CD4-positive, alpha-beta T cell (primary cell): ENCODE measurements at regions not wholly inside any gene's neighbourhood (a gene's known extent, or its start where the extent isn't known, plus 50 kb on each side); places are given as distances from the start of the nearest gene placed in this dataset.

Experiments
- ATAC-seq: fragments of 200-7000 bp; cut with Tn5 transposase; one replicate; pipeline ENCODE4 v1.10.0; 2022; ENCODE audit warnings: mild to moderate bottlenecking; ENCODE audit not compliant: poor library complexity
- CTCF ChIA-PET: fragments of 350-600 bp; sonication (Branson Sonifier 250); formaldehyde crosslinking; loops from one replicate; lab custom pipeline; 2021; ENCODE audit warnings: antibody characterized with exemption, inconsistent platforms; lab: Charles Lee
- POLR2A ChIA-PET: fragments of 350-600 bp; sonication (Branson Sonifier 250); formaldehyde crosslinking; loops from one replicate; lab custom pipeline; 2021; ENCODE audit warnings: antibody characterized with exemption, inconsistent platforms; lab: Charles Lee
- DNase-seq, 14 experiments: peaks; one replicate each; pipeline ENCODE4 v3.0.0-alpha.2; 2013 to 2020; ENCODE audit warnings: mixed read lengths in 2 of 14
- H3K27ac ChIP-seq, 2 donors: one replicate each; pipeline versions ENCODE4 v1.5.1 to v1.7.0; 2013; ENCODE audit warnings: low read length in 2 of 2, low read depth in 1 of 2, mild to moderate bottlenecking in 1 of 2
- H3K27me3 ChIP-seq, 2 experiments: 1 replicate in 1 of 2; 2 replicates in 1 of 2; pipeline versions ENCODE4 v1.6.1 to v1.7.0; 2013; ENCODE audit warnings: low read length in 2 of 2, control low read depth in 1 of 2, mild to moderate bottlenecking in 1 of 2, moderate library complexity in 1 of 2; ENCODE audit not compliant: insufficient read depth in 2 of 2, control insufficient read depth in 1 of 2
- H3K36me3 ChIP-seq: one replicate; pipeline ENCODE4 v1.6.1; 2013; ENCODE audit warnings: low read length, control low read depth; ENCODE audit not compliant: insufficient read depth
- H3K4me1 ChIP-seq: one replicate; pipeline ENCODE4 v1.6.1; 2013; ENCODE audit warnings: low read length, control low read depth; ENCODE audit not compliant: insufficient read depth
- H3K4me3 ChIP-seq: one replicate; pipeline ENCODE4 v1.5.1; 2013; ENCODE audit warnings: mild to moderate bottlenecking, low read length, moderate library complexity
- H3K9me3 ChIP-seq, 2 experiments: 1 replicate in 1 of 2; 2 replicates in 1 of 2; pipeline versions ENCODE4 v1.6.1 to v1.7.0; 2013; ENCODE audit warnings: low read length in 2 of 2, mild to moderate bottlenecking in 2 of 2, control low read depth in 1 of 2, moderate library complexity in 1 of 2; ENCODE audit not compliant: control insufficient read depth in 1 of 2, insufficient read depth in 1 of 2
- H3K27ac Mint-ChIP-seq: one replicate; pipeline ENCODE4 v1.8.0; 2020; ENCODE audit warnings: mixed read lengths
- H3K27me3 Mint-ChIP-seq: one replicate; pipeline ENCODE4 v1.8.0; 2021; ENCODE audit warnings: mixed read lengths
- H3K36me3 Mint-ChIP-seq: one replicate; pipeline ENCODE4 v1.8.0; 2021; ENCODE audit warnings: low read depth, mixed read lengths
- H3K4me1 Mint-ChIP-seq: one replicate; pipeline ENCODE4 v1.8.0; 2021; ENCODE audit warnings: low read depth, mixed read lengths
- H3K4me3 Mint-ChIP-seq: one replicate; pipeline ENCODE4 v1.8.0; 2020; ENCODE audit warnings: mild to moderate bottlenecking, mixed read lengths
- H3K9me3 Mint-ChIP-seq: one replicate; pipeline ENCODE4 v1.8.0; 2020; ENCODE audit warnings: mixed read lengths
- CTCF ChIP-seq: fragments of 200-600 bp; IDR thresholded peaks from one replicate; pipeline ENCODE4 v1.8.0; 2022; ENCODE audit warnings: antibody characterized with exemption, mild to moderate bottlenecking
- intact Hi-C, 2 experiments: fragments of 100-400 bp; cut with DNase I in 1 of 2; cut with micrococcal nuclease in 1 of 2; formaldehyde crosslinking; loops; one replicate each; pipeline versions ENCODE4 v1.15.1 to v1.9.0; 2023 to 2025; cut with DNase I, micrococcal nuclease

DNA sequence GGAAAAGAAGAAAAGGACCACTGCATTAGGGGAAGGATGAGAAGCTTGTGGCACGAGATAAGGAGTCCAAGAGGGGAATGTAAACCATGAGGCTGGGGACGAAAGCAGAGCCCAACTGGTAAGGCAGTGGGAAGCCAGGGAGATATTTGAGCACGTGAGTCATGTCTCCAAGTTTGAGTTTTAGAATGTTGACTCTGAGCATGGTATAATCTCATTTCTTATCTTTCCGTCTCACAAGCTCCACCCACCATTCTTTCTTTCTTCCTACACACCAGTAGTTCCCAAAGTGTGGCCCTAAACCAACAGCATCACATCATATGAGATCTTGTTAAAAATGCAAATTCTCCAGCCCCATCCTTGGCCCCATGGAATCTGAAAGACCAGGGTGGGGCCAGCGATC lies 145.3 kb downstream of the PLPP3 start:
- POLR2A ChIA-PET = no interaction called here

DNA sequence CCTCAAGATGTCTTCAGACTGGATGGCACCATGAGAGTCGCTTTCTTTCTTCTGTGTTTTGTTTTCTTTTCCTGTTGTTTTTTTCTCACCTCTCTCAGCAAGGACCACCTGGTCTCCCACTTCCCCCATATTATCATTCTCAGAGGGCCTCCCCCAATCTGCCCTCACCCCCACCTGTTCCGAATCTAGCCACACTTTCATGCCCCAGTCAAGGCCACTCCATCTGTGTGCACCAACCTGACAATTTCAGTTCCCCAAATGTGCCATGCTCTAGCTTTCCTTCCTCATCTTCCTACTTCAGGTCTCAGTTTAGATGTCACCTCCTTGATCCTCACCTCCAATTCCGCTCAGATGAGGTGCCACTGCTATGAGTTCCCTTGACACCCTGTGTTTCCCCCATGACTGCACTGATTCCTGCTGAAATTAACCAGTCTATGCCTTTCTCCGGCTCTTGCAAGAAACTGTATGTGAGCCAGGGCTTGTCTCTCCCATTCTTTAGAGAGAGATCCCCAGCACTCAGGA lies 146.2 kb downstream of the PLPP3 start:
- H3K9me3 ChIP-seq = peaks cover 0 to 4% of the 10 kb centered on the region in 2 experiments
- peaks cover 0 to 3% of the 10 kb centered on the region in 2 experiments for H3K27me3 ChIP-seq
- Mint-ChIP-seq H3K4me3 (no peak overlapping the region), H3K36me3 (no peaks in the 10 kb centered on the region), H3K9me3 (no peaks in the 10 kb centered on the region), H3K27me3 (no peaks in the 10 kb centered on the region), H3K4me1 (no peaks in the 10 kb centered on the region), H3K27ac (no peak overlapping the region)
- no peak overlapping the region for H3K27ac ChIP-seq
- no peaks in the 10 kb centered on the region for H3K4me1 ChIP-seq
- no peak for DNase-seq
- H3K4me3 ChIP-seq = no peak overlapping the region
- CTCF ChIA-PET = no interaction called here
- H3K36me3 ChIP-seq = no peaks in the 10 kb centered on the region
- intact Hi-C loops = no loop called here
- TF ChIP-seq CTCF = no peak
- POLR2A ChIA-PET = no interaction called here
- no peak for ATAC-seq

More for the DNA sequence above, 145.3 kb downstream of the PLPP3 start:
- Histone ChIP-seq H3K27ac (no peak overlapping the region), H3K27me3 (peaks cover 0 to 3% of the 10 kb centered on the region in 2 experiments), H3K9me3 (peaks cover 0 to 4% of the 10 kb centered on the region in 2 experiments), H3K4me1 (no peaks in the 10 kb centered on the region), H3K36me3 (no peaks in the 10 kb centered on the region), H3K4me3 (no peak overlapping the region)
- no peaks in the 10 kb centered on the region for H3K36me3 Mint-ChIP-seq
- no peaks in the 10 kb centered on the region for H3K4me1 Mint-ChIP-seq
- DNase-seq = no peak
- H3K27ac Mint-ChIP-seq = no peak overlapping the region
- no peak for TF ChIP-seq CTCF
- ATAC-seq = no peak
- H3K4me3 Mint-ChIP-seq = no peak overlapping the region
- no peaks in the 10 kb centered on the region for H3K9me3 Mint-ChIP-seq
- intact Hi-C loops = no loop called here
- CTCF ChIA-PET = no interaction called here
- H3K27me3 Mint-ChIP-seq = no peaks in the 10 kb centered on the region

DNA sequence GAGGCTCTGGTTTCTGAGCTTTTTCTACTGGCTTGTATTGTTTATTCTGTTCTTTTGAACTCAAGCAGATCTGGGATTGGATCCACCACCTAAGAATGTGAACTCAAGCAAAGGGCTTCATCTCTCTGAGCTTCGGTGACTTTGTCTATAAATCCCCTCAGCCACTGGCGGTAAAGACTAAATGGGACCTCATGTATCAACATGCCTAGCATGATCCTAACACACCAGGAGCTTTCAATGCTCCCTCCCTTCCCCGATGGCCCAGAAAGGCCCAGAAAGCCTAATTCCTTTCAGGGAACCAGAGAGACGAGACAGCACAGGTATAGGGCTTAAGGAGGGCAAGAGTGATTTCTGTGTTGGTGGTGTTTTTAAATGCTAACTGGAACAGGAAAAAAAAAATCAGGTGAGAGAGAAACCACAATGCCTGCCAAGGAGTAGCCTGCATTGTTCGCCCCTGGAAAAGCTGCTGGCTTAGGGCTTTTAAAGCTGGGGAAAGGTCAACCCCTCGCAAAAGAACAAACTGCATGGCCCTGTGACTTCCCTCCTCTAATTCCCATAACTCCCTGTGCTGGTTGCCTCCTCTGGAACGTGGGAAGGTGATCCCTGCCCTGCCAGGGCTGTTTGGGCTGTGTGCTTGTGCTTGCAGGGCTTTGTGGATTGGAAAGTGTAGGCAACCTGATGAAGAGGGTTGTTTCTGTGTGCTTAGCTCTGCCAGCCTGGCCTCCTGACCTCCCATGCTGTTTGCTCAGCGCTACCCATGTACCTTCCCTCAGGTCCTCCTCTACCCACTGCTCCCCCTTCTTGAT lies 147.0 kb downstream of the PLPP3 start:
- H3K27ac Mint-ChIP-seq = no peak overlapping the region
- CTCF ChIA-PET = no interaction called here
- POLR2A ChIA-PET = no interaction called here
- no peaks in the 10 kb centered on the region for H3K4me1 ChIP-seq
- H3K4me3 ChIP-seq = no peak overlapping the region
- no peak for ATAC-seq
- H3K36me3 Mint-ChIP-seq = no peaks in the 10 kb centered on the region
- no peaks in the 10 kb centered on the region for H3K9me3 Mint-ChIP-seq
- DNase-seq = no peak
- no peaks in the 10 kb centered on the region for H3K4me1 Mint-ChIP-seq
- H3K4me3 Mint-ChIP-seq = no peak overlapping the region
- intact Hi-C loops = no loop called here
- peaks cover 0 to 3% of the 10 kb centered on the region in 2 experiments for H3K27me3 ChIP-seq
- TF ChIP-seq CTCF = no peak
- H3K36me3 ChIP-seq = no peaks in the 10 kb centered on the region
- no peaks in the 10 kb centered on the region for H3K27me3 Mint-ChIP-seq
- H3K27ac ChIP-seq = no peak overlapping the region
- peaks cover 0 to 4% of the 10 kb centered on the region in 2 experiments for H3K9me3 ChIP-seq
